HT1080 (cell line): ENCODE measurements at regions not wholly inside any gene's neighbourhood (a gene's known extent, or its start where the extent isn't known, plus 50 kb on each side); places are given as distances from the start of the nearest gene placed in this dataset.
"Not testable (repeated sequence)": the region's sequence is repeated elsewhere in the genome, so short reads cannot be mapped to it uniquely, and the experiment has no call there.

Experiments
- DNase-seq: peaks from one replicate; pipeline ENCODE4 v3.0.0-alpha.2; 2015; ENCODE audit warnings: low read depth

- DNase-seq, result no peak
These were observed 208.1 kb upstream of the NPVF start for GRCh38 chr7:25436413-25436812.

GRCh38 chr7:25437308-25437707 lies 209.0 kb upstream of the NPVF start:
- DNase-seq, result no peak

- no peak for DNase-seq
These were observed 216.7 kb upstream of the NPVF start for GRCh38 chr7:25444991-25445390.

- no peak for DNase-seq
These were observed 220.0 kb upstream of the NPVF start for GRCh38 chr7:25448301-25448700.

- DNase-seq, result no peak
These were observed 225.7 kb upstream of the NPVF start for GRCh38 chr7:25454020-25454419.

GRCh38 chr7:25454562-25455041 lies 226.3 kb upstream of the NPVF start:
- DNase-seq, result peak; percentile 23

GRCh38 chr7:25455683-25456251 lies 227.5 kb upstream of the NPVF start:
- no peak for DNase-seq

- DNase-seq, result no peak
These were observed 228.3 kb upstream of the NPVF start for GRCh38 chr7:25456467-25457171.

- no peak for DNase-seq
These were observed 230.8 kb upstream of the NPVF start for GRCh38 chr7:25459057-25459456.

- no peak for DNase-seq
These were observed 232.1 kb upstream of the NPVF start for GRCh38 chr7:25460433-25460832.

- DNase-seq, result no peak
These were observed 241.4 kb upstream of the NPVF start for GRCh38 chr7:25469669-25470068.

- no peak for DNase-seq
These were observed 248.7 kb upstream of the NPVF start for GRCh38 chr7:25476863-25477499.

- not testable (repeated sequence) for DNase-seq
These were observed 249.9 kb upstream of the NPVF start for GRCh38 chr7:25478221-25478620.

GRCh38 chr7:25478925-25479324 lies 250.6 kb upstream of the NPVF start:
- DNase-seq, result peak; percentile 7

- DNase-seq, result no peak
These were observed 253.6 kb upstream of the NPVF start for GRCh38 chr7:25481891-25482290.

GRCh38 chr7:25482631-25483030 lies 254.3 kb upstream of the NPVF start:
- DNase-seq, result no peak

- no peak for DNase-seq
These were observed 256.7 kb upstream of the NPVF start for GRCh38 chr7:25485026-25485425.

- no peak for DNase-seq
These were observed 258.4 kb upstream of the NPVF start for GRCh38 chr7:25486656-25487055.

- no peak for DNase-seq
These were observed 265.6 kb upstream of the NPVF start for GRCh38 chr7:25493805-25494366.

GRCh38 chr7:25494896-25495295 lies 266.6 kb upstream of the NPVF start:
- DNase-seq, result no peak

GRCh38 chr7:25495342-25496250 lies 267.3 kb upstream of the NPVF start:
- DNase-seq, result no peak
